CD4-positive, alpha-beta T cell (primary cell): ENCODE measurements at regions not wholly inside any gene's neighbourhood (a gene's known extent, or its start where the extent isn't known, plus 50 kb on each side); places are given as distances from the start of the nearest gene placed in this dataset.

Experiments
- ATAC-seq: fragments of 200-7000 bp; cut with Tn5 transposase; one replicate; pipeline ENCODE4 v1.10.0; 2022; ENCODE audit warnings: mild to moderate bottlenecking; ENCODE audit not compliant: poor library complexity
- CTCF ChIA-PET: fragments of 350-600 bp; sonication (Branson Sonifier 250); formaldehyde crosslinking; loops from one replicate; lab custom pipeline; 2021; ENCODE audit warnings: antibody characterized with exemption, inconsistent platforms; lab: Charles Lee
- POLR2A ChIA-PET: fragments of 350-600 bp; sonication (Branson Sonifier 250); formaldehyde crosslinking; loops from one replicate; lab custom pipeline; 2021; ENCODE audit warnings: antibody characterized with exemption, inconsistent platforms; lab: Charles Lee
- DNase-seq, 14 experiments: peaks; one replicate each; pipeline ENCODE4 v3.0.0-alpha.2; 2013 to 2020; ENCODE audit warnings: mixed read lengths in 2 of 14
- H3K27ac ChIP-seq, 2 donors: one replicate each; pipeline versions ENCODE4 v1.5.1 to v1.7.0; 2013; ENCODE audit warnings: low read length in 2 of 2, low read depth in 1 of 2, mild to moderate bottlenecking in 1 of 2
- H3K27me3 ChIP-seq, 2 experiments: 1 replicate in 1 of 2; 2 replicates in 1 of 2; pipeline versions ENCODE4 v1.6.1 to v1.7.0; 2013; ENCODE audit warnings: low read length in 2 of 2, control low read depth in 1 of 2, mild to moderate bottlenecking in 1 of 2, moderate library complexity in 1 of 2; ENCODE audit not compliant: insufficient read depth in 2 of 2, control insufficient read depth in 1 of 2
- H3K36me3 ChIP-seq: one replicate; pipeline ENCODE4 v1.6.1; 2013; ENCODE audit warnings: low read length, control low read depth; ENCODE audit not compliant: insufficient read depth
- H3K4me1 ChIP-seq: one replicate; pipeline ENCODE4 v1.6.1; 2013; ENCODE audit warnings: low read length, control low read depth; ENCODE audit not compliant: insufficient read depth
- H3K4me3 ChIP-seq: one replicate; pipeline ENCODE4 v1.5.1; 2013; ENCODE audit warnings: mild to moderate bottlenecking, low read length, moderate library complexity
- H3K9me3 ChIP-seq, 2 experiments: 1 replicate in 1 of 2; 2 replicates in 1 of 2; pipeline versions ENCODE4 v1.6.1 to v1.7.0; 2013; ENCODE audit warnings: low read length in 2 of 2, mild to moderate bottlenecking in 2 of 2, control low read depth in 1 of 2, moderate library complexity in 1 of 2; ENCODE audit not compliant: control insufficient read depth in 1 of 2, insufficient read depth in 1 of 2
- H3K27ac Mint-ChIP-seq: one replicate; pipeline ENCODE4 v1.8.0; 2020; ENCODE audit warnings: mixed read lengths
- H3K27me3 Mint-ChIP-seq: one replicate; pipeline ENCODE4 v1.8.0; 2021; ENCODE audit warnings: mixed read lengths
- H3K36me3 Mint-ChIP-seq: one replicate; pipeline ENCODE4 v1.8.0; 2021; ENCODE audit warnings: low read depth, mixed read lengths
- H3K4me1 Mint-ChIP-seq: one replicate; pipeline ENCODE4 v1.8.0; 2021; ENCODE audit warnings: low read depth, mixed read lengths
- H3K4me3 Mint-ChIP-seq: one replicate; pipeline ENCODE4 v1.8.0; 2020; ENCODE audit warnings: mild to moderate bottlenecking, mixed read lengths
- H3K9me3 Mint-ChIP-seq: one replicate; pipeline ENCODE4 v1.8.0; 2020; ENCODE audit warnings: mixed read lengths
- intact Hi-C, 2 experiments: fragments of 100-400 bp; cut with DNase I in 1 of 2; cut with micrococcal nuclease in 1 of 2; formaldehyde crosslinking; loops; one replicate each; pipeline versions ENCODE4 v1.15.1 to v1.9.0; 2023 to 2025; cut with DNase I, micrococcal nuclease
- TF ChIP-seq, protein P1 (sequence below): fragments of 200-600 bp; IDR thresholded peaks from one replicate; pipeline ENCODE4 v1.8.0; 2022; ENCODE audit warnings: antibody characterized with exemption, mild to moderate bottlenecking

DNA sequence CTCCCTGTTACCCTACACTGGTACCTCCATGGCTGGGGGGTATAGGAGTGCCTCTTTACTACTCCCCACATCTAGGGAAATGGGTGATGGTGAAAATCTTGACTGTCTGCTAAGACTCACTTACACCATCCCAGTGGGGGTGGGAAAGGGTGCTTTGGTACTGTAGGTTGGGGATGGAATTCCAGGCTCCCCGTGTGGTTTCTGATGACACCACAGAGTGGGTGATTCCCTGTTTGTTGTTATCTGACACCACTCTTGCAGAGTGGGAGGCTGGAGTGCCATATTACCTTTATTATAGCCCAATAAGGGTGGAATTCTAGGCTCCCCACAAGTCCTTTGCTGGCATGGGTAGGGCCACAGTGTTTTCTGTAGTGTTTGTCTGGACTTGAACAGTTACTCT lies 264.6 kb upstream of the MAN1A1 start:
- POLR2A ChIA-PET = no interaction called here
- DNase-seq (no peak), ATAC-seq (no peak)

GRCh38 chr6:119612911-119613381 lies 263.4 kb upstream of the MAN1A1 start:
- POLR2A ChIA-PET = no interaction called here
- H3K27me3 Mint-ChIP-seq = no peaks in the 10 kb centered on the region

More for the DNA sequence above, 264.6 kb upstream of the MAN1A1 start:
- Mint-ChIP-seq H3K36me3 (no peaks in the 10 kb centered on the region), H3K27ac (no peak overlapping the region), H3K4me3 (no peak overlapping the region), H3K27me3 (no peaks in the 10 kb centered on the region), H3K4me1 (no peaks in the 10 kb centered on the region), H3K9me3 (no peaks in the 10 kb centered on the region)
- H3K27me3 ChIP-seq = no peaks in the 10 kb centered on the region
- H3K36me3 ChIP-seq = no peaks in the 10 kb centered on the region
- TF ChIP-seq, protein P1, sequence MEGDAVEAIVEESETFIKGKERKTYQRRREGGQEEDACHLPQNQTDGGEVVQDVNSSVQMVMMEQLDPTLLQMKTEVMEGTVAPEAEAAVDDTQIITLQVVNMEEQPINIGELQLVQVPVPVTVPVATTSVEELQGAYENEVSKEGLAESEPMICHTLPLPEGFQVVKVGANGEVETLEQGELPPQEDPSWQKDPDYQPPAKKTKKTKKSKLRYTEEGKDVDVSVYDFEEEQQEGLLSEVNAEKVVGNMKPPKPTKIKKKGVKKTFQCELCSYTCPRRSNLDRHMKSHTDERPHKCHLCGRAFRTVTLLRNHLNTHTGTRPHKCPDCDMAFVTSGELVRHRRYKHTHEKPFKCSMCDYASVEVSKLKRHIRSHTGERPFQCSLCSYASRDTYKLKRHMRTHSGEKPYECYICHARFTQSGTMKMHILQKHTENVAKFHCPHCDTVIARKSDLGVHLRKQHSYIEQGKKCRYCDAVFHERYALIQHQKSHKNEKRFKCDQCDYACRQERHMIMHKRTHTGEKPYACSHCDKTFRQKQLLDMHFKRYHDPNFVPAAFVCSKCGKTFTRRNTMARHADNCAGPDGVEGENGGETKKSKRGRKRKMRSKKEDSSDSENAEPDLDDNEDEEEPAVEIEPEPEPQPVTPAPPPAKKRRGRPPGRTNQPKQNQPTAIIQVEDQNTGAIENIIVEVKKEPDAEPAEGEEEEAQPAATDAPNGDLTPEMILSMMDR = no peak
- no peaks in the 10 kb centered on the region for H3K4me1 ChIP-seq
- intact Hi-C loops = no loop called here
- H3K27ac ChIP-seq = no peak overlapping the region
- CTCF ChIA-PET = no interaction called here
- no peak overlapping the region for H3K4me3 ChIP-seq
- H3K9me3 ChIP-seq = no peaks in the 10 kb centered on the region

DNA sequence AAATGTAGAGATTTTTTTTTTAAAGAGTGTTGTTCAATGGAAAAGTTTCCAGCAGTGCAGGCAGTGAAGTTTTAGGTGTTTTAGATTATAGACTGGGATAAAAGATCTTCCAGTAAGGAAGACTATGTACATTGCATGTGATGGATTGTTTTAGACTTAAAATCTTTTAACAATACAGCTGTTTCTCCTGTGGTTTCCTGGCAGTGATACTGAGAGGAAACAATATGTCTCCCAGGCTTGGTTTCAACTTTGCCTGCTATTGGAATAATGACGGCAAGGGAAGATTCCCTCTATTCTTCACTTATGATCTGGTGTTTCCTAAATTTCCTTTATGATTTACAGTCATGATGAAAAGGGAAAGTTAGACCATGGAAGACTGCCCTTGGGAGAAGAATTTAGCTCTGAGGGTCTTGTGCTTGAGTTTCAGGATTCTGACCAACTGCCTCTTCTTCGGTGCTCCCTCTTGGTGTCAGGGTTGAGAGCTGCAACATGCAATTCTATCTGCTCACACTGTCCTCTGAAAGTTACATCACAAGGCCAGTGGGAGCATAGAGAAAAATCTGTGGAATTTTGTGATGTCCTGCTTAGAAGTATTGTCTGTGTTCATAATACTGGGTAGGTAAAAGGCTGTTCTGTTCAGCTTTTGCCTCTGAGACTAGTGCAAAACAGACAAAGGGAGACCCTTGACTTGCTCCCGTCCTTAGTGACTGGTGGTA lies 262.8 kb upstream of the MAN1A1 start:
- Mint-ChIP-seq H3K27me3 (no peaks in the 10 kb centered on the region), H3K9me3 (no peaks in the 10 kb centered on the region), H3K27ac (no peak overlapping the region), H3K36me3 (no peaks in the 10 kb centered on the region), H3K4me1 (no peaks in the 10 kb centered on the region), H3K4me3 (no peak overlapping the region)
- DNase-seq (no peak), ATAC-seq (no peak)
- Histone ChIP-seq H3K36me3 (no peaks in the 10 kb centered on the region), H3K4me3 (no peak overlapping the region), H3K9me3 (no peaks in the 10 kb centered on the region), H3K4me1 (no peaks in the 10 kb centered on the region), H3K27me3 (no peaks in the 10 kb centered on the region), H3K27ac (no peak overlapping the region)
- TF ChIP-seq, protein P1 = no peak
- CTCF ChIA-PET = no interaction called here
- intact Hi-C loops = no loop called here
- POLR2A ChIA-PET = no interaction called here

More at GRCh38 chr6:119612911-119613381, 263.4 kb upstream of the MAN1A1 start:
- no peaks in the 10 kb centered on the region for H3K27me3 ChIP-seq
- no peak overlapping the region for H3K4me3 Mint-ChIP-seq
- H3K4me1 Mint-ChIP-seq = no peaks in the 10 kb centered on the region
- H3K4me1 ChIP-seq = no peaks in the 10 kb centered on the region
- no peaks in the 10 kb centered on the region for H3K36me3 ChIP-seq
- H3K9me3 ChIP-seq = no peaks in the 10 kb centered on the region
- no peak overlapping the region for H3K27ac Mint-ChIP-seq
- CTCF ChIA-PET = no interaction called here
- no peak overlapping the region for H3K4me3 ChIP-seq
- intact Hi-C loops = no loop called here
- TF ChIP-seq, protein P1 = no peak
- no peaks in the 10 kb centered on the region for H3K9me3 Mint-ChIP-seq
- DNase-seq (no peak), ATAC-seq (no peak)
- no peaks in the 10 kb centered on the region for H3K36me3 Mint-ChIP-seq
- H3K27ac ChIP-seq = no peak overlapping the region
